ENCODE measurements at regions not wholly inside any gene's neighbourhood (a gene's known extent, or its start where the extent isn't known, plus 50 kb on each side); places are given as distances from the start of the nearest gene placed in this dataset.

GRCh38 chr13:73251626-73252265, 192.9 kb downstream of the KLF5 start:
- no peaks in the 10 kb centered on the region for H3K36me3 ChIP-seq
- no peaks in the 10 kb centered on the region for H3K9me3 ChIP-seq
- no peak for DNase-seq
- H3K4me3 ChIP-seq, result no peak overlapping the region
- no peaks in the 10 kb centered on the region for H3K27me3 ChIP-seq

GRCh38 chr13:73250061-73250460, 191.3 kb downstream of the KLF5 start:
- no peaks in the 10 kb centered on the region for H3K9me3 ChIP-seq
- DNase-seq, result no peak
- H3K36me3 ChIP-seq, result no peaks in the 10 kb centered on the region
- no peaks in the 10 kb centered on the region for H3K27me3 ChIP-seq
- H3K4me3 ChIP-seq, result no peak overlapping the region

DNA sequence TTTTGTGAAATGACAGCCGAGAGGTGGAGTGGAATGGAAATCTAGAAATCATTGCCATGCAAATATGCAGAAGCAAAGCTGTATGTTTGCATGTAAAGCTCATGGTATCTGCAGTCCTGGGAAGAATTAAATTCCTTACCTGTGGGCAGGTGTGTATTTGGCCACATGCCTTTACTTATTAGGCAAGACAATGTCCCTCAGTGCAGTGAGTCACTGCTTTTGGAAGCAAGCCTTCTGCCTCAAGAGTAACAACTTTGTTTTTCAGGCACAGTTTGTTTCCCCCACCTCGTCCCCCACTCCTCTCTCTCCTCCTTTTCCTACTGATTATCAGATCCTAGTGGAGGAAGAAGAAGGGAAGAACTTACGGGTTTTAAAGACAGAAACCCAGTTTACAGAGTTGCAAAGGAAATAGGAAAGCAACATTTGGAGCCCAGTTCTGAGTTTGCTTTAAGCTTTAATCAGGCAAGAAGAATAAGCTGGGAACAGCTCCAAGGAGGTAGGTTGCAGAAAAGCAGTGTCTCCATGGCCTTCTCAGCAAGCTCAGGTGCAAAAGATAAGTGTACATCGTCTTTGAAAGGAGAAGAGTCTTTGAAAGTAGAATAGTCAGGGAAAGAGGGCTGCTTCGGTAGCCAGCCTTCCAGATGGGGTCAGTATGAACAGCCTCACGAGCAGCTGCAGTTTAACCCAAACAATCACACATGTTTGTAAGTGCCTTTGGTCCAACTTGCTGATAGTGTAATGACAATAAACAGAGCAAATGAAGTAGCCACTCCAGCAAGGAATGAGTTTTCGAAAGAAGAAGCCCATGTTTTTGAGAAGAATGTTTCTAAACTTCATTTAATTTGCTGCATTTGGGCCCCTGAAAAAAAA, 190.1 kb downstream of the KLF5 start:
- DNase-seq, result peak; percentile 14
- Histone ChIP-seq H3K4me3 (no peak overlapping the region), H3K27me3 (no peaks in the 10 kb centered on the region), H3K9me3 (no peaks in the 10 kb centered on the region), H3K36me3 (no peaks in the 10 kb centered on the region)

GRCh38 chr13:73248154-73248553, 189.3 kb downstream of the KLF5 start:
- no peak overlapping the region for H3K4me3 ChIP-seq
- no peaks in the 10 kb centered on the region for H3K9me3 ChIP-seq
- no peaks in the 10 kb centered on the region for H3K36me3 ChIP-seq
- H3K27me3 ChIP-seq, result no peaks in the 10 kb centered on the region
- DNase-seq, result no peak

DNA sequence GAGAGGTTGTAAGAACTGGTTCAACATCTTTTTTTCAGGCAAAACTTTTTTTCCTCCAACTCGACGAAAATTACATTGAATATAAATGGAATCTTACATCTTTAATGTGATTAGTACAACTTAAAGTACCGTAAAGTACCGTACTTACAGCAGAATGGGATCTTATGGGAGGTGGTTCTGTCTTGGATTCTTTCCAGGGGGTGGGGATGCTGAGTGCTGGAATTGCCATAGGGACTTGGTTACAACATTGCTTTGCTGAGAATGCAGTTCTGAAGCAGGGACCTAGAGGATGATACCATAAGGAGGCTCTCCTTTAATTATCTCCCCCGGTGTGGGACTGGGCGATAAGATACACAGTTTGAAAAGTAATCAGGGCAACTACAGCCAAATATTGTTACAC, 186.4 kb downstream of the KLF5 start:
- H3K9me3 ChIP-seq, result no peaks in the 10 kb centered on the region
- H3K4me3 ChIP-seq, result no peak overlapping the region
- no peaks in the 10 kb centered on the region for H3K36me3 ChIP-seq
- DNase-seq, result no peak
- H3K27me3 ChIP-seq, result no peaks in the 10 kb centered on the region

- no peaks in the 10 kb centered on the region for H3K27me3 ChIP-seq
- DNase-seq, result no peak
- H3K4me3 ChIP-seq, result no peak overlapping the region
- H3K9me3 ChIP-seq, result no peaks in the 10 kb centered on the region
- H3K36me3 ChIP-seq, result no peaks in the 10 kb centered on the region
These were observed 185.7 kb downstream of the KLF5 start for GRCh38 chr13:73244467-73244866.

- no peaks in the 10 kb centered on the region for H3K36me3 ChIP-seq
- H3K4me3 ChIP-seq, result no peak overlapping the region
- H3K9me3 ChIP-seq, result no peaks in the 10 kb centered on the region
- H3K27me3 ChIP-seq, result no peaks in the 10 kb centered on the region
- DNase-seq, result no peak
These were observed 183.8 kb downstream of the KLF5 start for GRCh38 chr13:73242515-73243015.

DNA sequence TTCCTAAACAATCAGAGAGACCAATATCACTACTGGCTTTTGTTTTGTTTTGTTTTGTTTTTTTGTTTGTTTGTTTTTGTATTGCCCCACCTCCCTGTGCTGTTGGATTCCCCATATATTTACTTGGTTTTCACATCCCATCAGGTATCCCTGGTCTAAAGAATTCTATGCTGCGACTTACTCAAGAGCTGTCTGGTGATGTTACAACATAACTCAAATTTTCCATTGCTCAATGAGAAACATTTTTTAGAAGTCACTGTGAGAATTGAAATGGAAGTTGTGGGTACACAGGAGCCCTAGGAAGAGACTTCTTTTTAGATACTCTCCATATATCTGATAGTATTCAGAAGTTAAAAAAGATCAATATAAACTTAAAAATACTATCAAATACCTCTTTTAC, 181.4 kb downstream of the KLF5 start:
- no peak for DNase-seq
- H3K9me3 ChIP-seq, result no peaks in the 10 kb centered on the region
- no peak overlapping the region for H3K4me3 ChIP-seq
- H3K36me3 ChIP-seq, result no peaks in the 10 kb centered on the region
- no peaks in the 10 kb centered on the region for H3K27me3 ChIP-seq

DNA sequence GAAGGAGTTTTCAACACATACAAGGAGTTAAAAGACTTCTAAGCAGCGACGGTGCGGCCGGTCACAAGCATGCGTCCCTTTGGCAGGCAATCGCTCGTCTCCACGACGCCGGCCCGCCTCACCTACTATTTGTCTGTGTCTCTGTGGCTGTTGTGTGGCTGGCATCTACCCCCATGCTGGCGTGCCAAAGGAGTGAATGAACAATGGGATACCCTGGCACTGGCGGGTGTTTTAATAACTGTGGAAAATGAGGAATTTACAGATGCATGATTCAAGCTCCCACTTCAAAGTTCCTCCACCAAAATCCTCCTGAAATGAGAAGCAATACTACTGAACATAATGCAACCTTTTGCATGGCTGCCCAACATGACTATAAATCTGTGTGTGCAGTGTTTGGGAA, 176.6 kb downstream of the KLF5 start:
- H3K4me3 ChIP-seq, result no peak overlapping the region
- DNase-seq, result peak; percentile 90
- H3K9me3 ChIP-seq, result no peaks in the 10 kb centered on the region
- H3K36me3 ChIP-seq, result no peaks in the 10 kb centered on the region
- no peaks in the 10 kb centered on the region for H3K27me3 ChIP-seq

DNA sequence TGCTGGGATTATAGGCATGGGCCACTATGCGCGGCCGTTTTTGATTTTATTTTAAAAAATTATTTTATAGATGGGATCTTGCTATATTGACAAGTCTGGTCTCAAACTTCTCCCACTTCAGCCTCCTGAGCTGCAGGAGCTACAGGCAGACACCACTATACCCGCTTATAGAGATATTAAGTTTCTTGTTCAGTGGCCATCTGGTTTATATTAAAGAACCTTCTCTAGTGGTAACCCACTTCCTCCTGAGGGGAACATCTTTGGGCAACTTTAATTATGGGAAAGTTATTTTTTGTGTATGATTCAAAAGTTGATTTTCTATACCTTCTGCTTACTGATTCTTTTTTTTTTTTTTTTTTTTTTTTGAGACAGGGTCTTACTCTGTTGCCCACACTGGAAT, 172.7 kb downstream of the KLF5 start:
- no peak for DNase-seq
- Histone ChIP-seq H3K36me3 (no peaks in the 10 kb centered on the region), H3K9me3 (no peaks in the 10 kb centered on the region)

DNA sequence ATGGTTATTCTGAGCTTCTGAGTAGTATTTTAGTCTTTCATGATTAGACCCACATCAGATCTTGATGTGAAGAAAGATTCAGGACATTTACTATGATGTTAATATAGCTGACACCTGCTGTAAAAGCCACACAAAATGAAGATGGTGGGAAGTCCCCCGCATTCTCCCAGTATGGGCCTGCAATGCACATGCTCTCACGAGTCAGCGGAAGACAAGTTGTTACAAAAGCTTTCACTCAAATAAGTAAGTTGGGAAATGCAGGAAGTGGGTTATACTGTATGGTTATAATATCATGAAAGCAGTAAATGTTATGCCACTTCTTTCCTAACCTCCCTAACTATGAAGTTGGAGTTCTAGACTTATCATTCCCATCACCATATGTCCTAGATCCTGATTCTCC, 171.9 kb downstream of the KLF5 start:
- no peak overlapping the region for H3K4me3 ChIP-seq
- DNase-seq, result no peak
- no peaks in the 10 kb centered on the region for H3K36me3 ChIP-seq
- no peaks in the 10 kb centered on the region for H3K9me3 ChIP-seq
- H3K27me3 ChIP-seq, result no peaks in the 10 kb centered on the region

More for the DNA sequence above, 172.7 kb downstream of the KLF5 start:
- Histone ChIP-seq H3K27me3 (no peaks in the 10 kb centered on the region), H3K4me3 (no peak overlapping the region)

DNA sequence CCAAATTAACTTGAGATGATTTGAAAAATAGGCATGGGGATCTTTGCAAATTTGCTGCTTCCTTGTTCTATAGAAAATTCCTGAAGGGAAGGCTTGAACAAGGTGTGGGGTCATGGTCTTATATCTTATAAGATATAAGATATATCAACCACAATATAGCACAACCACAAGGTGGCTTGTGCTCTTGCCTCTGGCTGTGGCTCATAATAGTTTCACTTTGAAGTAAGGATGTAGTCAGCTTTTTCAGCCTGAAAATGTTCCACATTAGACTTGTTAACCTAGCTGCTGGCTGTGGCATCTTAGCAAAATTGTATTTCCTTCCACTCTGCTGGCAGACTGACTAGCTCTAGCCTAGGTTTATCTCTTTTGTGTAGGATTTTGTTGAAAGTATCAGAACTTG, 169.7 kb downstream of the KLF5 start:
- Histone ChIP-seq H3K4me3 (no peak overlapping the region), H3K36me3 (no peaks in the 10 kb centered on the region), H3K9me3 (no peaks in the 10 kb centered on the region), H3K27me3 (no peaks in the 10 kb centered on the region)
- DNase-seq, result no peak

- Histone ChIP-seq H3K9me3 (no peaks in the 10 kb centered on the region), H3K36me3 (no peaks in the 10 kb centered on the region), H3K4me3 (no peak overlapping the region), H3K27me3 (no peaks in the 10 kb centered on the region)
- DNase-seq, result no peak
These were observed 167.2 kb downstream of the KLF5 start for GRCh38 chr13:73225990-73226389.

GRCh38 chr13:73224703-73225102, 165.9 kb downstream of the KLF5 start:
- Histone ChIP-seq H3K4me3 (no peak overlapping the region), H3K27me3 (no peaks in the 10 kb centered on the region), H3K9me3 (no peaks in the 10 kb centered on the region), H3K36me3 (no peaks in the 10 kb centered on the region)
- no peak for DNase-seq

GRCh38 chr13:73223372-73223781, 164.6 kb downstream of the KLF5 start:
- H3K4me3 ChIP-seq, result no peak overlapping the region
- no peaks in the 10 kb centered on the region for H3K27me3 ChIP-seq
- DNase-seq, result peak; percentile 32
- no peaks in the 10 kb centered on the region for H3K9me3 ChIP-seq
- H3K36me3 ChIP-seq, result no peaks in the 10 kb centered on the region

DNA sequence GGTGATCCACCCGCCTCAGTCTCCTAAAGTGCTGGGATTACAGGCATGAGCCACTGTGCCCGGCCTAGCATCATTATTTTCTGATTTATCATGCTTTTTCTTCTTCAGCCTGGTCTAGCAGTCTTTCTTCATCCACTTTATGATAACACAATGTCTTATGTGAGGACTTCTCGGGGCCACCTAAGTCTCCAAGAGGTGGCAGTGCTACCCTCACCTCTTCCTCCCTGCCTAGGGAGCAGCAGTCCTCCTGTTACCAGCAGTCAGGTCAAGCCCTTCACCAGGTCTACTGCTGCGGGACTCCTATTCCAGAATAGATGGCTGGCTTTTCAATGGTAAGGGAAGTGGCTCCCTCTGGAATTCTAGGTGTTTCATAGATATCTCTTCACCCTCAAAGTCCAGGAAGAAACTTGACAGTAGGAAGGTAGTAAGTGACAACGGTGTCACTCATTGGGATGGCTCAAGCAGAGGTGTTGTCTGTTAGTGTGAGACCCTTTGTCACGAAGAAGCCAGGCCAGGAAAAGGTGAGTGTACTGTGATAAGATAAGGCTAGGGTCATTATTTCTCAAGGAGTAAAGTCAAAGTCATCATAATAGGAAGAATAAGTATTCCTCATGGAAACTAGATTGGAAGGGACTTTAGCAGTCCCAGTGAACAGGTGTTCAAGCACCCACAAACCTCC, 164.0 kb downstream of the KLF5 start:
- H3K27me3 ChIP-seq, result no peaks in the 10 kb centered on the region
- no peaks in the 10 kb centered on the region for H3K36me3 ChIP-seq
- DNase-seq, result no peak
- no peaks in the 10 kb centered on the region for H3K9me3 ChIP-seq
- no peak overlapping the region for H3K4me3 ChIP-seq

GRCh38 chr13:73220966-73221720, 162.3 kb downstream of the KLF5 start:
- Histone ChIP-seq H3K36me3 (no peaks in the 10 kb centered on the region), H3K9me3 (no peaks in the 10 kb centered on the region), H3K4me3 (no peak overlapping the region), H3K27me3 (no peaks in the 10 kb centered on the region)
- DNase-seq, result no peak
